K562 (cell line): ENCODE measurements at regions not wholly inside any gene's neighbourhood (a gene's known extent, or its start where the extent isn't known, plus 50 kb on each side); places are given as distances from the start of the nearest gene placed in this dataset.

ENCODE experiments used
- CHD1 ChIP-seq: fragments of 200-600 bp; sonication (generic); IDR thresholded peaks from one replicate; pipeline ENCODE4 v1.6.1; 2012; ENCODE audit warnings: mild to moderate bottlenecking, moderate library complexity, low read length, inconsistent platforms
- CREB1 ChIP-seq, 2 experiments: sonication (generic) in 1 of 2; formaldehyde crosslinking in 1 of 2; IDR thresholded peaks; 2 replicates each; pipeline versions ENCODE4 v1.6.1 to v1.8.0; 2012 to 2022; ENCODE audit warnings: inconsistent platforms in 1 of 2, mild to moderate bottlenecking in 1 of 2, missing genetic modification reagents in 1 of 2, moderate library complexity in 1 of 2
- GABPA ChIP-seq: fragments of 200-800 bp; sonication (Bioruptor generic); conservative IDR thresholded peaks from 2 replicates; pipeline ENCODE4 v1.6.1; 2016; ENCODE audit warnings: low read depth, missing genetic modification characterization, missing compliant biosample characterization
- JUN ChIP-seq, 2 experiments: sonication (generic) in 1 of 2; formaldehyde crosslinking in 1 of 2; IDR thresholded peaks; 2 replicates each; pipeline versions ENCODE4 v1.6.1 to v1.8.0; 2012 to 2022; ENCODE audit warnings: borderline replicate concordance in 2 of 2, mild to moderate bottlenecking in 2 of 2, improper control_type of control experiment in 1 of 2, low read depth in 1 of 2, low read length in 1 of 2, missing genetic modification reagents in 1 of 2
- MXI1 ChIP-seq: IDR thresholded peaks from 2 replicates; pipeline ENCODE4 v1.6.1; 2011; ENCODE audit warnings: low read depth, mild to moderate bottlenecking, improper control_type of control experiment, low read length
- SRSF3 ChIP-seq: fragments of 200-400 bp; formaldehyde crosslinking; IDR thresholded peaks from 2 replicates; pipeline ENCODE4 v1.6.1; 2016; ENCODE audit warnings: mild to moderate bottlenecking, low read length, moderate library complexity; ENCODE audit not compliant: insufficient read depth
- ZNF589 ChIP-seq: fragments of 200-800 bp; sonication (Bioruptor generic); IDR thresholded peaks from 2 replicates; pipeline ENCODE4 v1.6.1; 2016; ENCODE audit warnings: low read depth, missing genetic modification characterization, missing compliant biosample characterization
- TF ChIP-seq, protein P1 (sequence below), 3 experiments: IDR thresholded peaks in 2 of 3; conservative IDR thresholded peaks in 1 of 3; 2 replicates each; pipeline ENCODE4 v1.5.1; 2011 to 2012; ENCODE audit warnings: low read length in 3 of 3, mild to moderate bottlenecking in 3 of 3, control low read depth in 2 of 3, improper control_type of control experiment in 1 of 3, inconsistent platforms in 1 of 3, low read depth in 1 of 3, mixed read lengths in 1 of 3, moderate library complexity in 1 of 3; ENCODE audit not compliant: insufficient read depth in 2 of 3

DNA sequence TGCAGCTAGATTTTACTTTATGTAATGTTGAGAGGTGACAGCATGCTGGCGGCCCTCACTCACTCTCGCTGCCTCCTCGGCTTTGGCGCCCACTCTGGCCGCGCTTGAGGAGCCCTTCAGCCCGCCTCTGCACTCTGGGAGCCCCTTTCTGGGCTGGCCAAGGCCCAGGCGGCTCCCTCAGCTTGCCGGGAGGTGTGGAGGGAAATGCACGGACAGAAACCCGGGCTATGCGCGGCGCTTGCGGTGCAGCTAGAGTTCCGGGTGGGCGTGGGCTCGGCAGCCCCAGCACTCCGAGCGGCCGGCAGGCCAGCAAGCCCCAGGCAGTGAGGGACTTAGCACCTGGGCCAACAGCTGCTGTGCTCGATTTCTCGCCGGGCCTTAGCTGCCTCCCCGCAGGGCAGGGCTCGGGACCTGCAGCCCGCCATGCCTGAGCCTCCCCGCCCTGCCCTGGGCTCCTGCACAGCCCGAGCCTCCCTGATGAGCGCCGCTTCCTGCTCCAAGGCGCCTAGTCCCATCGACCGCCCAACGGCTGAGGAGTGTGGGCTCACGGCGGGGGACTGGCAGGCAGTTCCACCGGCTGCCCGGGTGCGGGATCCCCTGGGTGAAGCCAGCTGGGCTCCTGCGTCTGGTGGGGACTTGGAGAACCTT lies 128.7 kb downstream of the GASK1B start:
- TF ChIP-seq, protein P1, sequence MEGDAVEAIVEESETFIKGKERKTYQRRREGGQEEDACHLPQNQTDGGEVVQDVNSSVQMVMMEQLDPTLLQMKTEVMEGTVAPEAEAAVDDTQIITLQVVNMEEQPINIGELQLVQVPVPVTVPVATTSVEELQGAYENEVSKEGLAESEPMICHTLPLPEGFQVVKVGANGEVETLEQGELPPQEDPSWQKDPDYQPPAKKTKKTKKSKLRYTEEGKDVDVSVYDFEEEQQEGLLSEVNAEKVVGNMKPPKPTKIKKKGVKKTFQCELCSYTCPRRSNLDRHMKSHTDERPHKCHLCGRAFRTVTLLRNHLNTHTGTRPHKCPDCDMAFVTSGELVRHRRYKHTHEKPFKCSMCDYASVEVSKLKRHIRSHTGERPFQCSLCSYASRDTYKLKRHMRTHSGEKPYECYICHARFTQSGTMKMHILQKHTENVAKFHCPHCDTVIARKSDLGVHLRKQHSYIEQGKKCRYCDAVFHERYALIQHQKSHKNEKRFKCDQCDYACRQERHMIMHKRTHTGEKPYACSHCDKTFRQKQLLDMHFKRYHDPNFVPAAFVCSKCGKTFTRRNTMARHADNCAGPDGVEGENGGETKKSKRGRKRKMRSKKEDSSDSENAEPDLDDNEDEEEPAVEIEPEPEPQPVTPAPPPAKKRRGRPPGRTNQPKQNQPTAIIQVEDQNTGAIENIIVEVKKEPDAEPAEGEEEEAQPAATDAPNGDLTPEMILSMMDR (IDR thresholded peaks at IDR 0.05 in 2 of 3, conservative IDR thresholded peaks at IDR 0.05 in 1 of 3; ENCODE audit: insufficient read depth in 2 of 3, low read depth in 1 of 3, low read length in 3 of 3), result no peak
- no peak for TF ChIP-seq JUN (IDR thresholded peaks at IDR 0.05; ENCODE audit: borderline replicate concordance, low read depth, low read length)
- no peak for TF ChIP-seq JUN (CRISPR knock-in tag; IDR thresholded peaks at IDR 0.05; ENCODE audit: borderline replicate concordance)
- TF ChIP-seq SRSF3, result no peak
- TF ChIP-seq CHD1, result no peak
- TF ChIP-seq GABPA (tag), result no peak
- no peak for TF ChIP-seq CREB1 (IDR thresholded peaks at IDR 0.05)
- no peak for TF ChIP-seq CREB1 (CRISPR knock-in tag; IDR thresholded peaks at IDR 0.05)
- TF ChIP-seq MXI1, result no peak
- TF ChIP-seq ZNF589 (CRISPR knock-in tag), result no peak
